HuH-7 (cell line): ENCODE measurements at regions not wholly inside any gene's neighbourhood (a gene's known extent, or its start where the extent isn't known, plus 50 kb on each side); places are given as distances from the start of the nearest gene placed in this dataset.
"Not testable (repeated sequence)": the region's sequence is repeated elsewhere in the genome, so short reads cannot be mapped to it uniquely, and the experiment has no call there.

Experiments used
- DNase-seq: peaks from one replicate; pipeline ENCODE4 v3.0.0; 2011; ENCODE audit warnings: low spot score

GRCh38 chr1:119191325-119191724, 50.9 kb upstream of the WARS2 start:
- no peak for DNase-seq

- DNase-seq = no peak
These were observed 63.9 kb upstream of the WARS2 start for GRCh38 chr1:119204197-119204960.

GRCh38 chr1:119204961-119205357, 64.5 kb upstream of the WARS2 start:
- DNase-seq = no peak

GRCh38 chr1:119209061-119209460, 68.6 kb upstream of the WARS2 start:
- no peak for DNase-seq

- DNase-seq = no peak
These were observed 69.3 kb upstream of the WARS2 start for GRCh38 chr1:119209596-119210295.

- no peak for DNase-seq
These were observed 69.8 kb upstream of the WARS2 start for GRCh38 chr1:119210296-119210649.

- DNase-seq = not testable (repeated sequence)
These were observed 72.8 kb upstream of the WARS2 start for GRCh38 chr1:119213213-119213612.

GRCh38 chr1:119214961-119215360, 74.5 kb upstream of the WARS2 start:
- DNase-seq = not testable (repeated sequence)

GRCh38 chr1:119217309-119217828, 76.9 kb upstream of the WARS2 start:
- no peak for DNase-seq

GRCh38 chr1:119219711-119220110, 79.3 kb upstream of the WARS2 start:
- no peak for DNase-seq

- DNase-seq = no peak
These were observed 80.5 kb upstream of the WARS2 start for GRCh38 chr1:119220991-119221390.

GRCh38 chr1:119222271-119222670, 81.8 kb upstream of the WARS2 start:
- DNase-seq = no peak

- no peak for DNase-seq
These were observed 84.8 kb upstream of the WARS2 start for GRCh38 chr1:119225265-119225664.

- DNase-seq = no peak
These were observed 85.4 kb upstream of the WARS2 start for GRCh38 chr1:119225831-119226230.

- no peak for DNase-seq
These were observed 85.9 kb upstream of the WARS2 start for GRCh38 chr1:119226321-119226720.

- DNase-seq = no peak
These were observed 86.5 kb upstream of the WARS2 start for GRCh38 chr1:119226913-119227312.

- DNase-seq = no peak
These were observed 87.0 kb upstream of the WARS2 start for GRCh38 chr1:119227456-119227855.

- DNase-seq = no peak
These were observed 88.1 kb upstream of the WARS2 start for GRCh38 chr1:119228335-119229080.

GRCh38 chr1:119235120-119235519, 94.7 kb upstream of the WARS2 start:
- DNase-seq = no peak

- no peak for DNase-seq
These were observed 105.4 kb upstream of the WARS2 start for GRCh38 chr1:119245881-119246280.

- DNase-seq = no peak
These were observed 108.8 kb upstream of the WARS2 start for GRCh38 chr1:119249283-119249682.

GRCh38 chr1:119250299-119250698, 109.8 kb upstream of the WARS2 start:
- no peak for DNase-seq

GRCh38 chr1:119251751-119252150, 111.3 kb upstream of the WARS2 start:
- DNase-seq = no peak
